ENCODE measurements at regions not wholly inside any gene's neighbourhood (a gene's known extent, or its start where the extent isn't known, plus 50 kb on each side); places are given as distances from the start of the nearest gene placed in this dataset.

DNA sequence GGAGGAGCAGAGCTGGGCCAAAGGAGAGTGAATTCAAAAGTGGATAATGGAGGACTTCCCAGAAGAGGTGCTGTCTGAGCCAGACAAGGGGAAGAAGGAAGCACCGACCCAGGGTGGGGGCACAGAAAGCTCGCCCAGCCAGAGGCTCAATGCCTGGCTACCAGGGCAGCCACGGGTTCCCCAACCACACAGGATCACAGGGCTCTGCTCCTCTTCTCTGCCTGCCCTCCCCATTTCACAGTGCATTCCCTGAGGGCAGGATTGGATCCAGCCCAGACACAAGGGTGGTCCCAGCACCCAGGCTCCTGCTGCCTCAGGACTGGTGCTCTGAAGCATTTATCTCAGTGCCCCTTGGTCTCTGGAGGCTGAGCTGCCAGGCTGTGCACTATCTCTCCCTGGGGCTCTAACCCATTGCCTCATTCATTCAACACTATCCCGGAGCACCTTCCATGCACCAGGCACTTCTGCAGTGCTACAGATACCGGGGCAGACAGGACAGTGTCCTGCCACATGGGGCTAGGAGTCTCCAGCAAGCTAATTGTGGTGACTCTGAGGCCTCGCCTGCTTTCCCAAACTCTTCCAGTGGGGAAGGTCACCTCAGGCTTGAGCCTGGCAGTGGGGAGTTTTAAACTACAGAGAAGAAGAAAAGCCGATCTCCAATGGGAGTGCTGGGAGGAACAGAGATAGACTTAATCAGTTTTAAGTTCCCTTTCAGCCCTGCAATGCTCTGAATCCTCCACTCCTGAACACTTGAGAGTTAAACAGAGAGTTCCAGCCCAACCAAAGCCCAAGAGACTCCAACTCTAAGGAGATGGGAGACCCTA is 201.8 kb upstream of the ZMIZ1 start:
- TF ChIP-seq, protein P1, sequence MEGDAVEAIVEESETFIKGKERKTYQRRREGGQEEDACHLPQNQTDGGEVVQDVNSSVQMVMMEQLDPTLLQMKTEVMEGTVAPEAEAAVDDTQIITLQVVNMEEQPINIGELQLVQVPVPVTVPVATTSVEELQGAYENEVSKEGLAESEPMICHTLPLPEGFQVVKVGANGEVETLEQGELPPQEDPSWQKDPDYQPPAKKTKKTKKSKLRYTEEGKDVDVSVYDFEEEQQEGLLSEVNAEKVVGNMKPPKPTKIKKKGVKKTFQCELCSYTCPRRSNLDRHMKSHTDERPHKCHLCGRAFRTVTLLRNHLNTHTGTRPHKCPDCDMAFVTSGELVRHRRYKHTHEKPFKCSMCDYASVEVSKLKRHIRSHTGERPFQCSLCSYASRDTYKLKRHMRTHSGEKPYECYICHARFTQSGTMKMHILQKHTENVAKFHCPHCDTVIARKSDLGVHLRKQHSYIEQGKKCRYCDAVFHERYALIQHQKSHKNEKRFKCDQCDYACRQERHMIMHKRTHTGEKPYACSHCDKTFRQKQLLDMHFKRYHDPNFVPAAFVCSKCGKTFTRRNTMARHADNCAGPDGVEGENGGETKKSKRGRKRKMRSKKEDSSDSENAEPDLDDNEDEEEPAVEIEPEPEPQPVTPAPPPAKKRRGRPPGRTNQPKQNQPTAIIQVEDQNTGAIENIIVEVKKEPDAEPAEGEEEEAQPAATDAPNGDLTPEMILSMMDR (IDR thresholded peaks at IDR 0.05; ENCODE audit: low read depth, low read length, missing control alignments) = no peak
- H3K4me3 ChIP-seq (replicated peaks; ENCODE audit: low read depth, low read length) = no peak overlapping the region
- no peak for DNase-seq (ENCODE audit: extremely low read depth, low read depth)

DNA sequence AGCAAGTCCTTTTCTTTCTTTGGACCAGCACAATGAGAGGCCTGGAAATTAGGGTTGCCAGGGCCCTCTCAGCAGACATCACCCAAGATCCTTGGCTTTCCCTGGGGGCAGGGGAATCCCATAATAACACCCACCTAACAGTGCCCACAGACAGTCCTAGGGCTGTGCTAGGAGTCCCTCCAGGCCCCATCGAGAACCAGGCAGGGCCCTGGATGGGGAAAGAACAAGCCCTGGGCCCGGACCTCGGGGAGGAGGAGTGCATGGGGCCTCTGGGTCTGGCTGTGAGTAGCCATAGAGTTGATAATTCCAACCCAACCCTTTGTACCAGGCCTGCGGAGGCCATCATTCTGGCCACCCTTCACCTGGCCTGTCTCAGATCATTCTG is 201.2 kb upstream of the ZMIZ1 start:
- TF ChIP-seq, protein P1 (IDR thresholded peaks at IDR 0.05; ENCODE audit: low read depth, low read length, missing control alignments) = no peak
- no peak for DNase-seq (ENCODE audit: extremely low read depth, low read depth)
- no peak overlapping the region for H3K4me3 ChIP-seq (replicated peaks; ENCODE audit: low read depth, low read length)

DNA sequence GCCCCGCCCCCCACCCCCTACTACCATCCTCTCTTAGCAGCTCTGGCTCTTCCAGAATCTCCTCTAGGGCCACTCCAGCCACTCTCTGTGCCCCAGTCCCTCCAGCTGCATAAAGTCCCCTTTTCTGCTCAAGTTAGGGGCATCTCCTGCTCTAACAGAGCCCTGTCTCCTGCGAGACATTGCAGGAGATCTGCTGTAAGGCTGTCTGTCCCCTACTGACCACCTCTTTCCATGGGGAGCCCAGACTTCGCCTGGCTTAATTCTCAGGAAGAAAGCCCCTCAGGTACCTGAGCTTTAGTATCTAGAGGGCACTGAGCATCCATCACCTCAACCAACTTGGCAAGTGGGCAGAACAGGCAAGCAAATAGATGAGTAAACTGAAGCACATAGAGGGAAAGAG is 200.7 kb upstream of the ZMIZ1 start:
- TF ChIP-seq, protein P1 (IDR thresholded peaks at IDR 0.05; ENCODE audit: low read depth, low read length, missing control alignments) = no peak
- DNase-seq (ENCODE audit: extremely low read depth, low read depth) = no peak
- H3K4me3 ChIP-seq (replicated peaks; ENCODE audit: low read depth, low read length) = no peak overlapping the region

DNA sequence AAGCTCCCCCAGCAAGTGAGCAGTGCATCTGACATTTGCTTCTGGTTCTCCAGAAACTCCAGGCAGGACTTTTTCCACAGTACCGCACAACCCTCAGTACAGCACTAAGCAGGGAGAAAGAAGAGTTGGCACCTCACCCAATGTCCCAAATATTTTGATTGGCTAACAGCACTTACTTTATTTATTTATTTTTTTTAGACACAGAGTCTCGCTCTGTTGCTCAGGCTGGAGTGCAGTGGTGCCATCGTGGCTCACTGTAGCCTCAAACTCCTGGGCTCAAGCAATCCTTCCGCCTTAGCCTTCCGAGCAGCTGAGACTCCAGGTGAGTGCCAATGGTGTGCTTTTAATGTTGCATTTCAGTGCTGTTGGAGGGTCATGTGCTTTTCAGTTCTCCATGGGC is 200.3 kb upstream of the ZMIZ1 start:
- TF ChIP-seq, protein P1 (IDR thresholded peaks at IDR 0.05; ENCODE audit: low read depth, low read length, missing control alignments) = no peak
- H3K4me3 ChIP-seq (replicated peaks; ENCODE audit: low read depth, low read length) = no peak overlapping the region
- no peak for DNase-seq (ENCODE audit: extremely low read depth, low read depth)

DNA sequence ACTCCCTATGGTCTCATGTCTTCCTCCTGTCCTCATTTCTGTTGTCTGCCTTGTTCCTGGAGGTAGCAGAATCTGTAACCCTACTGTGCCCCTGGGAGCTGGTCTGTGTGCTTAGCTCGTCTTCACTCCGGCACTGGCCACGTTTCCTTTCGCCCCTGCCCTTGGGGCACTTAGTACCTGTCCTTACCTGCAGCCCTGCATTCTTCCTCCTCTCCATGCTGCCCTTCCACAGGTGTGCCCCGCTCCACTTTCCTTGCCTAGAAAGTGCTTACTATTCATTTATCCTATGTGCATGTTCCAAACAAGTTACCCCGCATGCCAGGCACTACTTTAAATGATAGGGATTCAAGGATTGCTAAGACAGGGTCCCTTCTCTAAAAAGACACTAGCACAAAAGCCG is 199.9 kb upstream of the ZMIZ1 start:
- TF ChIP-seq, protein P1 (IDR thresholded peaks at IDR 0.05; ENCODE audit: low read depth, low read length, missing control alignments) = no peak
- no peak for DNase-seq (ENCODE audit: extremely low read depth, low read depth)
- no peak overlapping the region for H3K4me3 ChIP-seq (replicated peaks; ENCODE audit: low read depth, low read length)

DNA sequence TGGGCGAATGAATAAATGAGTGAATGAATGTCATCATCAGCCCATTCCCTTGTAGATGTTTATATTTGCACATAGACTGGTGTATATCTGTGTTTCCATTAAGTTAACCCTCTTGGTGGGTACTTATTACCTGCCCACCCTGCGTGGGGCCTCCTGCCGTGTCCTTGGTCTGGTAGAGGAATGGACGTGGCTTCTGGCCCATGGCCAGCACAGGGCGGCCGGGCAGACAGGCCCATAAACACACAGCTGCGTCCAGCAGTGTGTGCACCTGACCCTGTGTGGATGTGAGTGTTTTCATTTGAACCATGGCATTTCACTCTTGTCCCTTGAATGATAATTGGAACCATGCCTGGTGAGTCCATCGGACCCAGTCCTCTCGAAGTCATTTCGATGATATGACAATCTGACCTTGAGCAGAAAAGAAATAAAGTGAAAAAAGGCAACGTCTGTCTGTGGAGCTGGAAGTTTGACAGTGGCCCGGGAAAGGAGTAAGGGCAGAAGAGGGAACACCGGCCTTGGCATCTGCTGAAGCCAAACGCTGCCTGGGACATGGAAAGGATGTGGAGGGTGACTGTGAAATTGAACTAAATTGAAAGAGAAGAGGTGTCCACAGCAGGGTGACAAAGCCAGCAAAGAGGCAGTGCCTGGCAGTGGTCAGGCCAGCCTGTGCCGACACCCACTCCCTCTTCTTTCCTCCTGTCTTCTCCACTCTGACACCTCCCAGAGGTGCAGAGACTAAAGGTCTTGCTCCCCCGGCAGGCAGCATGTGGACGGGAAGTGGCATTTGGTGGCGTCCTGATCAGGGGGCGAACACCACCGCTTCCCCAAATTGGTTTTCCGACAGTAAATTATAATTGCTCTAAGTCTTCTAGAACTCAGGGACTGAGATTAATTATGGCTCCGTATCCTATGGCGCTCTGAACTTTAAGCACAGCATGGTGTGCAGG is 199.0 kb upstream of the ZMIZ1 start:
- DNase-seq (ENCODE audit: extremely low read depth, low read depth) = no peak
- TF ChIP-seq, protein P1 (IDR thresholded peaks at IDR 0.05; ENCODE audit: low read depth, low read length, missing control alignments) = no peak
- H3K4me3 ChIP-seq (replicated peaks; ENCODE audit: low read depth, low read length) = no peak overlapping the region
